H1 (cell line): ENCODE measurements at regions not wholly inside any gene's neighbourhood (a gene's known extent, or its start where the extent isn't known, plus 50 kb on each side); places are given as distances from the start of the nearest gene placed in this dataset.

Source experiments
- CHD1 ChIP-seq: IDR thresholded peaks from 2 replicates; pipeline ENCODE4 v1.6.1; 2012; ENCODE audit warnings: low read depth, low read length, improper control_type of control experiment
- KDM4A ChIP-seq: IDR thresholded peaks from one replicate; pipeline ENCODE4 v1.7.1; 2012; ENCODE audit warnings: low read depth, mild to moderate bottlenecking, moderate library complexity, low read length, inconsistent platforms; ENCODE audit not compliant: severe bottlenecking
- TAF7 ChIP-seq: optimal IDR thresholded peaks from 2 replicates; pipeline ENCODE3; 2011; ENCODE audit warnings: low read depth, mild to moderate bottlenecking, inconsistent platforms, low read length, moderate library complexity, borderline replicate concordance
- TF ChIP-seq, protein P1 (sequence below): IDR thresholded peaks from 2 replicates; pipeline ENCODE4 v1.6.1; 2012; ENCODE audit warnings: inconsistent platforms
- TF ChIP-seq, protein P2 (sequence below): fragments of 300-600 bp; sonication (generic); IDR thresholded peaks from 2 replicates; pipeline ENCODE4 v1.7.1; 2012; ENCODE audit warnings: low read length, moderate library complexity, mild to moderate bottlenecking, inconsistent platforms; ENCODE audit not compliant: insufficient replicate concordance

DNA sequence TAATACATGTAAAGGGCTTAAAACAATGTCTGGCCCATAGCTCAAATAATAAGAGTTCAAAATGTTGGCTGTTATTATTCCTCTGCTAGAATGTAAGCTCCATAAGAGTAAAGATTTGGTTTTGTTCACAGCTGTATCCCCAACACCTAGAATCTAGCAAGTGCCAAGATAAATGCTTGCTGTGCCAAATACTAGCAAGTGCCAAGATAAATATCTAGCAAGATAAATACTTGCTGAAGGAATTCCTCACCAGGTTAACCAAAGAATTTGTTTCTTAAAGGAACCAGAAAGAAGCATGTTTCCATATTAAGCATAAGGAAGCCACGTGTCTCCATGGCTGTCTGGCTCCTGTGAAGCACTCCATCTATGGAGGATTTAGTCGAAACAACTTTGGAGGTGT lies 235.2 kb upstream of the SP4 start (continued):
- TF ChIP-seq, protein P1, sequence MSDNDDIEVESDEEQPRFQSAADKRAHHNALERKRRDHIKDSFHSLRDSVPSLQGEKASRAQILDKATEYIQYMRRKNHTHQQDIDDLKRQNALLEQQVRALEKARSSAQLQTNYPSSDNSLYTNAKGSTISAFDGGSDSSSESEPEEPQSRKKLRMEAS, result no peak
- TF ChIP-seq, protein P2, sequence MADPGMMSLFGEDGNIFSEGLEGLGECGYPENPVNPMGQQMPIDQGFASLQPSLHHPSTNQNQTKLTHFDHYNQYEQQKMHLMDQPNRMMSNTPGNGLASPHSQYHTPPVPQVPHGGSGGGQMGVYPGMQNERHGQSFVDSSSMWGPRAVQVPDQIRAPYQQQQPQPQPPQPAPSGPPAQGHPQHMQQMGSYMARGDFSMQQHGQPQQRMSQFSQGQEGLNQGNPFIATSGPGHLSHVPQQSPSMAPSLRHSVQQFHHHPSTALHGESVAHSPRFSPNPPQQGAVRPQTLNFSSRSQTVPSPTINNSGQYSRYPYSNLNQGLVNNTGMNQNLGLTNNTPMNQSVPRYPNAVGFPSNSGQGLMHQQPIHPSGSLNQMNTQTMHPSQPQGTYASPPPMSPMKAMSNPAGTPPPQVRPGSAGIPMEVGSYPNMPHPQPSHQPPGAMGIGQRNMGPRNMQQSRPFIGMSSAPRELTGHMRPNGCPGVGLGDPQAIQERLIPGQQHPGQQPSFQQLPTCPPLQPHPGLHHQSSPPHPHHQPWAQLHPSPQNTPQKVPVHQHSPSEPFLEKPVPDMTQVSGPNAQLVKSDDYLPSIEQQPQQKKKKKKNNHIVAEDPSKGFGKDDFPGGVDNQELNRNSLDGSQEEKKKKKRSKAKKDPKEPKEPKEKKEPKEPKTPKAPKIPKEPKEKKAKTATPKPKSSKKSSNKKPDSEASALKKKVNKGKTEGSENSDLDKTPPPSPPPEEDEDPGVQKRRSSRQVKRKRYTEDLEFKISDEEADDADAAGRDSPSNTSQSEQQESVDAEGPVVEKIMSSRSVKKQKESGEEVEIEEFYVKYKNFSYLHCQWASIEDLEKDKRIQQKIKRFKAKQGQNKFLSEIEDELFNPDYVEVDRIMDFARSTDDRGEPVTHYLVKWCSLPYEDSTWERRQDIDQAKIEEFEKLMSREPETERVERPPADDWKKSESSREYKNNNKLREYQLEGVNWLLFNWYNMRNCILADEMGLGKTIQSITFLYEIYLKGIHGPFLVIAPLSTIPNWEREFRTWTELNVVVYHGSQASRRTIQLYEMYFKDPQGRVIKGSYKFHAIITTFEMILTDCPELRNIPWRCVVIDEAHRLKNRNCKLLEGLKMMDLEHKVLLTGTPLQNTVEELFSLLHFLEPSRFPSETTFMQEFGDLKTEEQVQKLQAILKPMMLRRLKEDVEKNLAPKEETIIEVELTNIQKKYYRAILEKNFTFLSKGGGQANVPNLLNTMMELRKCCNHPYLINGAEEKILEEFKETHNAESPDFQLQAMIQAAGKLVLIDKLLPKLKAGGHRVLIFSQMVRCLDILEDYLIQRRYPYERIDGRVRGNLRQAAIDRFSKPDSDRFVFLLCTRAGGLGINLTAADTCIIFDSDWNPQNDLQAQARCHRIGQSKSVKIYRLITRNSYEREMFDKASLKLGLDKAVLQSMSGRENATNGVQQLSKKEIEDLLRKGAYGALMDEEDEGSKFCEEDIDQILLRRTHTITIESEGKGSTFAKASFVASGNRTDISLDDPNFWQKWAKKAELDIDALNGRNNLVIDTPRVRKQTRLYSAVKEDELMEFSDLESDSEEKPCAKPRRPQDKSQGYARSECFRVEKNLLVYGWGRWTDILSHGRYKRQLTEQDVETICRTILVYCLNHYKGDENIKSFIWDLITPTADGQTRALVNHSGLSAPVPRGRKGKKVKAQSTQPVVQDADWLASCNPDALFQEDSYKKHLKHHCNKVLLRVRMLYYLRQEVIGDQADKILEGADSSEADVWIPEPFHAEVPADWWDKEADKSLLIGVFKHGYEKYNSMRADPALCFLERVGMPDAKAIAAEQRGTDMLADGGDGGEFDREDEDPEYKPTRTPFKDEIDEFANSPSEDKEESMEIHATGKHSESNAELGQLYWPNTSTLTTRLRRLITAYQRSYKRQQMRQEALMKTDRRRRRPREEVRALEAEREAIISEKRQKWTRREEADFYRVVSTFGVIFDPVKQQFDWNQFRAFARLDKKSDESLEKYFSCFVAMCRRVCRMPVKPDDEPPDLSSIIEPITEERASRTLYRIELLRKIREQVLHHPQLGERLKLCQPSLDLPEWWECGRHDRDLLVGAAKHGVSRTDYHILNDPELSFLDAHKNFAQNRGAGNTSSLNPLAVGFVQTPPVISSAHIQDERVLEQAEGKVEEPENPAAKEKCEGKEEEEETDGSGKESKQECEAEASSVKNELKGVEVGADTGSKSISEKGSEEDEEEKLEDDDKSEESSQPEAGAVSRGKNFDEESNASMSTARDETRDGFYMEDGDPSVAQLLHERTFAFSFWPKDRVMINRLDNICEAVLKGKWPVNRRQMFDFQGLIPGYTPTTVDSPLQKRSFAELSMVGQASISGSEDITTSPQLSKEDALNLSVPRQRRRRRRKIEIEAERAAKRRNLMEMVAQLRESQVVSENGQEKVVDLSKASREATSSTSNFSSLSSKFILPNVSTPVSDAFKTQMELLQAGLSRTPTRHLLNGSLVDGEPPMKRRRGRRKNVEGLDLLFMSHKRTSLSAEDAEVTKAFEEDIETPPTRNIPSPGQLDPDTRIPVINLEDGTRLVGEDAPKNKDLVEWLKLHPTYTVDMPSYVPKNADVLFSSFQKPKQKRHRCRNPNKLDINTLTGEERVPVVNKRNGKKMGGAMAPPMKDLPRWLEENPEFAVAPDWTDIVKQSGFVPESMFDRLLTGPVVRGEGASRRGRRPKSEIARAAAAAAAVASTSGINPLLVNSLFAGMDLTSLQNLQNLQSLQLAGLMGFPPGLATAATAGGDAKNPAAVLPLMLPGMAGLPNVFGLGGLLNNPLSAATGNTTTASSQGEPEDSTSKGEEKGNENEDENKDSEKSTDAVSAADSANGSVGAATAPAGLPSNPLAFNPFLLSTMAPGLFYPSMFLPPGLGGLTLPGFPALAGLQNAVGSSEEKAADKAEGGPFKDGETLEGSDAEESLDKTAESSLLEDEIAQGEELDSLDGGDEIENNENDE, result no peak
- TF ChIP-seq TAF7 (no peak), KDM4A (no peak), CHD1 (no peak)
